Gastroesophageal sphincter (tissue), 4 donors: ENCODE measurements at regions not wholly inside any gene's neighbourhood (a gene's known extent, or its start where the extent isn't known, plus 50 kb on each side); places are given as distances from the start of the nearest gene placed in this dataset.

Source experiments
- ATAC-seq: fragments of 150-250 bp; one replicate; pipeline ENCODE4 v1.9.1; 2016; ENCODE audit warnings: mild to moderate bottlenecking, moderate library complexity
- H3K27ac ChIP-seq, 4 donors: fragments of 200-600 bp; sonication (generic) in 3 of 4; 1 replicate in 3 of 4; 2 replicates in 1 of 4; pipeline ENCODE4 v1.5.1; 2016 to 2019
- H3K27me3 ChIP-seq: fragments of 200-600 bp; sonication (generic); one replicate; pipeline ENCODE4 v1.5.1; 2019
- H3K36me3 ChIP-seq, 2 donors: fragments of 200-600 bp; sonication (generic); one replicate each; pipeline ENCODE4 v1.5.1; 2019; ENCODE audit warnings: control low read depth in 1 of 2
- H3K4me1 ChIP-seq, 3 donors: fragments of 200-600 bp; sonication (generic); 1 replicate in 2 of 3; 2 replicates in 1 of 3; pipeline ENCODE4 v1.5.1; 2016 to 2019; ENCODE audit warnings: control low read depth in 2 of 3
- H3K4me3 ChIP-seq, 2 donors: fragments of 200-600 bp; sonication (generic); one replicate each; pipeline ENCODE4 v1.5.1; 2019; ENCODE audit warnings: mild to moderate bottlenecking in 1 of 2, moderate library complexity in 1 of 2
- H3K9me3 ChIP-seq, 3 donors: fragments of 200-600 bp; sonication (generic); one replicate each; pipeline ENCODE4 v1.5.1; 2017 to 2019; ENCODE audit warnings: control low read depth in 2 of 3
- CTCF ChIP-seq, 4 experiments: fragments of 200-600 bp in 2 of 4; fragments of 450-650 bp in 2 of 4; sonication (generic) in 1 of 4; IDR thresholded peaks; one replicate each; pipeline ENCODE4 v1.5.1; 2017 to 2019; ENCODE audit warnings: antibody characterized with exemption in 4 of 4, mild to moderate bottlenecking in 2 of 4, moderate library complexity in 2 of 4
- EP300 ChIP-seq: sonication (generic); formaldehyde crosslinking; IDR thresholded peaks from one replicate; pipeline ENCODE4 v1.6.1; 2017; ENCODE audit warnings: antibody characterized with exemption, mild to moderate bottlenecking
- POLR2A ChIP-seq, 2 donors: fragments of 450-650 bp; IDR thresholded peaks; one replicate each; pipeline ENCODE4 v1.6.1; 2017; ENCODE audit warnings: antibody characterized with exemption in 2 of 2, mild to moderate bottlenecking in 2 of 2, moderate library complexity in 1 of 2
- POLR2AphosphoS5 ChIP-seq: sonication (generic); formaldehyde crosslinking; IDR thresholded peaks from one replicate; pipeline ENCODE4 v1.6.1; 2017; ENCODE audit warnings: antibody characterized with exemption
- WGBS, 2 donors: methylation state at CpG; one replicate each; pipeline ENCODE4 v1.1.5; 2018; ENCODE audit warnings: low coverage in 1 of 2; 5-methylcytosine and 5-hydroxymethylcytosine counted together

- H3K4me3 ChIP-seq, result no peak overlapping the region
Measured at GRCh38 chr1:172761581-172762486, 102.9 kb downstream of the FASLG start.

GRCh38 chr1:172763057-172763456, 104.2 kb downstream of the FASLG start:
- Histone ChIP-seq H3K36me3 (no peaks in the 10 kb centered on the region), H3K9me3 (no peaks in the 10 kb centered on the region), H3K27ac (no peak overlapping the region), H3K27me3 (no peaks in the 10 kb centered on the region), H3K4me3 (no peak overlapping the region), H3K4me1 (no peaks in the 10 kb centered on the region)
- TF ChIP-seq EP300 (no peak), CTCF (IDR thresholded peaks at IDR 0.05) (no peak), POLR2AphosphoS5 (no peak), POLR2A (IDR thresholded peaks at IDR 0.05) (no peak)
- no peak for ATAC-seq
- 22 to 79% methylated on average over 1 to 2 of the region's 2 CpGs for WGBS, 2 donors

More at GRCh38 chr1:172761581-172762486, 102.9 kb downstream of the FASLG start:
- Histone ChIP-seq H3K27me3 (no peaks in the 10 kb centered on the region), H3K36me3 (no peaks in the 10 kb centered on the region), H3K27ac (no peak overlapping the region), H3K9me3 (no peaks in the 10 kb centered on the region), H3K4me1 (no peaks in the 10 kb centered on the region)
- WGBS, 2 donors, result 67 to 80% methylated on average over 3 of the region's 3 CpGs
- no peak for ATAC-seq
- TF ChIP-seq CTCF (IDR thresholded peaks at IDR 0.05), result no peak
- no peak for TF ChIP-seq EP300
- no peak for TF ChIP-seq POLR2AphosphoS5
- TF ChIP-seq POLR2A (IDR thresholded peaks at IDR 0.05), result no peak

- ATAC-seq, result no peak
- no peaks in the 10 kb centered on the region for H3K36me3 ChIP-seq
- H3K27me3 ChIP-seq, result no peaks in the 10 kb centered on the region
- WGBS, 2 donors, result 23 to 43% methylated on average over 1 to 2 of the region's 3 CpGs
- no peaks in the 10 kb centered on the region for H3K4me1 ChIP-seq
- H3K27ac ChIP-seq, result no peak overlapping the region
- H3K9me3 ChIP-seq, result no peaks in the 10 kb centered on the region
- no peak for TF ChIP-seq EP300
- H3K4me3 ChIP-seq, result no peak overlapping the region
Measured at GRCh38 chr1:172764378-172764777, 105.5 kb downstream of the FASLG start.

GRCh38 chr1:172766462-172766861, 107.6 kb downstream of the FASLG start:
- Histone ChIP-seq H3K27me3 (no peaks in the 10 kb centered on the region), H3K4me3 (no peak overlapping the region), H3K4me1 (no peaks in the 10 kb centered on the region), H3K36me3 (no peaks in the 10 kb centered on the region), H3K27ac (no peak overlapping the region), H3K9me3 (no peaks in the 10 kb centered on the region)
- ATAC-seq, result no peak
- TF ChIP-seq EP300 (no peak), POLR2A (IDR thresholded peaks at IDR 0.05) (no peak), POLR2AphosphoS5 (no peak), CTCF (IDR thresholded peaks at IDR 0.05) (no peak)
- WGBS, 2 donors, result 75 to 87% methylated on average over 2 to 4 of the region's 4 CpGs

- no peak for ATAC-seq
- Histone ChIP-seq H3K27ac (no peak overlapping the region), H3K4me1 (no peaks in the 10 kb centered on the region), H3K9me3 (no peaks in the 10 kb centered on the region), H3K4me3 (no peak overlapping the region), H3K36me3 (no peaks in the 10 kb centered on the region), H3K27me3 (no peaks in the 10 kb centered on the region)
- 78 to 83% methylated on average over 1 of the region's 1 CpG for WGBS, 2 donors
- TF ChIP-seq POLR2AphosphoS5, result no peak
- TF ChIP-seq CTCF (IDR thresholded peaks at IDR 0.05), result no peak
- no peak for TF ChIP-seq POLR2A (IDR thresholded peaks at IDR 0.05)
- no peak for TF ChIP-seq EP300
Measured at GRCh38 chr1:172770071-172770470, 111.2 kb downstream of the FASLG start.
